ENCODE measurements at regions not wholly inside any gene's neighbourhood (a gene's known extent, or its start where the extent isn't known, plus 50 kb on each side); places are given as distances from the start of the nearest gene placed in this dataset.
"Not testable (repeated sequence)": the region's sequence is repeated elsewhere in the genome, so short reads cannot be mapped to it uniquely, and the experiment has no call there.

- in situ Hi-C loops (cut with MboI; ENCODE audit: low pct_unique_long_range_greater_than_20kb, low sequenced_read_pairs), result no loop called here
Measured at GRCh38 chr9:115553060-115553773, 435.3 kb upstream of the TNC start.

GRCh38 chr9:115556432-115556831 is 438.5 kb upstream of the TNC start:
- no peak for DNase-seq
- in situ Hi-C loops (cut with MboI; ENCODE audit: low pct_unique_long_range_greater_than_20kb, low sequenced_read_pairs), result no loop called here

More at GRCh38 chr9:115553060-115553773, 435.3 kb upstream of the TNC start:
- no peak for DNase-seq

DNA sequence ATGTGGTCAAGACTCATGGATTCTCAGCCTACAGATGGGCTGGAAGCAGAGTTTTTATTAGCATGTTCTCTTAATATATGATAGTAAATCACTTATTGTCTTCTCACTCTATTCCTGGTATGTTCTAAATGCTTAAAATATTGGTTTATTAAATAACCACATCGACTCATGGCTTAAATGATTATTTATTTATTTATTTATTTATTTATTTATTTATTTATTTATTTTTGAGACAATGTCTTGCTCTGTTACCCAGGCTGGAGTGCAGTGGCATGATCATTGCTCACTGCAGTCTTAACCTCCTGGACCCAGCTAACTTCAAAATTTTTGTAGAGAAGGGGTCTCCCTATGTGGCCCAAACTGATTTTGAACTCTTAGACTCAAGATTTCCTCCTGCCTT is 457.2 kb upstream of the TNC start:
- no peak for DNase-seq
- in situ Hi-C loops (cut with MboI; ENCODE audit: low pct_unique_long_range_greater_than_20kb, low sequenced_read_pairs), result no loop called here

DNA sequence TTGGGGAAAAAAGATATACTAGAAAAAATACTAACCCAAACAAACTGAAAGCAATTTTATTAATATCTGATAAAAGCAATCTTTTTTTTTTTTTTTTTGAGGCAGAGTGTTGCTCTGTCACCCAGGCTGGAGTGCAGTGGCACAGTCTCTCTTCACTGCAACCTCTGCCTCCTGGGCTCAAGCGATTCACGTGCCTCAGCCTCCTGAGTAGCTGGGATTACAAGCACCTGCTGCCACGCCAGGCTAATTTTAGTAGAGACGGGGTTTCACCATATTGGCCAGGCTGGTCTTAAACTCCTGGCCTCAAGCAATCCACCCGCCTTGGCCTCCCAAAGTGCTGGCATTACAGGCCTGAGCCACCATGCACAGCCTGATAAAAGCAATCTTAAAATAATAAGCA is 467.5 kb upstream of the TNC start:
- DNase-seq; in situ Hi-C loops (cut with MboI; ENCODE audit: low pct_unique_long_range_greater_than_20kb, low sequenced_read_pairs): not testable (repeated sequence)

DNA sequence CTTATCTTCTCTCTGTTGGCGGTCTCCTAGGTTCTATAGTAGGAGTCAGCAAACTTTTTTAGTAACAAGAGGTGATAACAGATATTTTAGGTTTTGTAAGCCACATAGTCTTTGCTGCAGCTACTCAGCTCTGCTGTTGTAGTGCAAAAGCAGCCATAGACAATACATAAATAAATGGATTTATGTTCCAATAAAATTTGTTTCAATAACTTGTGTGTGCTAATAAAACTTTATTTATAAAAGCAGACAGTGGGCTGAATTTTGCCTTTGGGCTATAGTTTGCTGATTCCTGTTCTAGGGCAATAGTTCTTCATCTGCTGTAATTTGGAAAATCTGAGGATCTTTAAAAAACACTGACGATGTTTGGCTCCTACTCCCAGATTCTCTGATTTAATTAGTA is 469.4 kb upstream of the TNC start:
- in situ Hi-C loops (cut with MboI; ENCODE audit: low pct_unique_long_range_greater_than_20kb, low sequenced_read_pairs), result no loop called here
- DNase-seq, result no peak

DNA sequence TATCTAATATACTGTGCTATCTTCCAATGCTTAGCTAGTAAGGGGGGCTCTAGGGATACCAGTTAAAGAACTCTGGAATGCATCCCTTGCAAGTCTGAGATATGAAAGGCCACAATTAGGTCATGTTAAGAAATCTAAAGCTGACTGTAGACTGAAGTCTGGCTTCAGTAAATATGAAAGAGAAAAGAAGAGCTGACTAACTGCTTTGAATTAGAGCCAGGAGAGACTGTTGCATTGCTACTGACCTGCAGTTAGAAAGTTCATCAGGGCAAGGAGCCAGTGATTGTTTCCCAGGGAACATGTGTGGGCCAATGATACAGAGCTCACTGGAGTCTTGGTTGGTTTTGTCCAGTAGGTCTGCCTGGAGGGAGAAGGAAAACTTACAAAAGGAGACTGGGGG is 472.1 kb upstream of the TNC start:
- no peak for DNase-seq
- in situ Hi-C loops (cut with MboI; ENCODE audit: low pct_unique_long_range_greater_than_20kb, low sequenced_read_pairs), result no loop called here

GRCh38 chr9:115591584-115591984 is 473.6 kb upstream of the TNC start:
- in situ Hi-C loops (cut with MboI; ENCODE audit: low pct_unique_long_range_greater_than_20kb, low sequenced_read_pairs), result no loop called here

GRCh38 chr9:115593587-115594091 is 475.7 kb upstream of the TNC start:
- DNase-seq, result peak; percentile 50

More at GRCh38 chr9:115591584-115591984, 473.6 kb upstream of the TNC start:
- peak; percentile 86 for DNase-seq

GRCh38 chr9:115594557-115594956 is 476.6 kb upstream of the TNC start:
- DNase-seq, result no peak
- in situ Hi-C loops (cut with MboI; ENCODE audit: low pct_unique_long_range_greater_than_20kb, low sequenced_read_pairs), result no loop called here

More at GRCh38 chr9:115593587-115594091, 475.7 kb upstream of the TNC start:
- in situ Hi-C loops (cut with MboI; ENCODE audit: low pct_unique_long_range_greater_than_20kb, low sequenced_read_pairs), result no loop called here

- in situ Hi-C loops (cut with MboI; ENCODE audit: low pct_unique_long_range_greater_than_20kb, low sequenced_read_pairs), result no loop called here
- DNase-seq, result no peak
Measured at GRCh38 chr9:115596021-115596745, 478.2 kb upstream of the TNC start.

DNA sequence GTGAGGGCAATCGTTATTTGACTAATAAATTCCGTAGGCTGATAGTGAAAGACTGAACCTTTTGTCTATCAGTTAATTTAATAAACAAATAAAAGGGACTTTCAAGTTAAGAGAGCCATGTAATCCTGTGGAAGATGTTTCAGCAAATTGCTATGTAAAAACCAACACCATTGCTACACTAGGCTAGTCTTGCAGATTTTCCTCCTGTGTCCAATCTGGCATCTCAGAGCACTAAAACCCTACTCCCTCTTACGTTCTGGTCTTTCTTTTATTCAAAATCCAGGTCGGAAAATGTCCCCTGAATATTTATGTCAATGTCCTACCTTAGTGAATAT is 478.8 kb upstream of the TNC start:
- DNase-seq, result no peak
- in situ Hi-C loops (cut with MboI; ENCODE audit: low pct_unique_long_range_greater_than_20kb, low sequenced_read_pairs), result no loop called here

GRCh38 chr9:115597330-115597895 is 479.5 kb upstream of the TNC start:
- DNase-seq, result no peak
- in situ Hi-C loops (cut with MboI; ENCODE audit: low pct_unique_long_range_greater_than_20kb, low sequenced_read_pairs), result no loop called here

DNA sequence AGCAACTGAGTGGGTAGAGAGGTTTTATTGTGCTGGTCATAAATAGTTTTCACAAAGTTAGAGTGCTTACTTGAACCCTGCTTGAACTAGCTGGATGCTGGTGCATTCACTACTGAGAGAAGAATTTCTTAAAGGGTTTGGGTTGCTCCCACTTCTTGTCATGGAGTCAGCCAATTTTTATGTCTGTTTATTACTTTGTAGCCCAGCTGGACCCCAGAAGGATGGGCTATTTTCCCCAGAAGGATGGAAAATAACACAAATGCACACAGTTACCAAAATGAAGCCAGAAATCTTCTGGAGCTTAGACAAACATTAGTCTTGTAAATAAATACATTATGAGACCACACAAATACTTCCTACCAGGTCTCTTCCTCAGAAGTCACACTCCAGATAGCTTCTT is 480.8 kb upstream of the TNC start:
- DNase-seq, result no peak
- in situ Hi-C loops (cut with MboI; ENCODE audit: low pct_unique_long_range_greater_than_20kb, low sequenced_read_pairs), result no loop called here

GRCh38 chr9:115599898-115600297 is 481.9 kb upstream of the TNC start:
- DNase-seq, result no peak
- in situ Hi-C loops (cut with MboI; ENCODE audit: low pct_unique_long_range_greater_than_20kb, low sequenced_read_pairs), result loop anchor here (25.0 kb wide), 1 partner anchor 962 kb away; no protein-coding TSS in a partner anchor

DNA sequence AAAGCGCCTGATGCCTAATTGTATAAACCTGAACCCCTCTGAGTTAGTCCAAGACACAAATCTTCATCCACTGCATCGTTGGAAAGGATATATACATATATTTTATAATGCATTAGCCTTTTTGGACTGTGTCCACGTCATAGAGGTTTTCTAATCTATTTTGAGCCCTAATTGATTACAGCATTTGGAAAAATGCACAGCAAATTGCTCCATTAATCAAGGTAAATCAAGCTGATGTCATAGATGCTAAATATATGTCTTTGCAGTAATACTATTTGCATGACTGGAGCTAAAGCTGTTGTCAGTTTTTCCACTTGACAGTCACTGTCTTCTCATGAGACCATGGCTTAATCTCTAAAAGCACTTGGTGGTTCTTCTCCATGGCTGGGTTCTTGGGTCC is 483.5 kb upstream of the TNC start:
- in situ Hi-C loops (cut with MboI; ENCODE audit: low pct_unique_long_range_greater_than_20kb, low sequenced_read_pairs), result loop anchor here (25.0 kb wide), 1 partner anchor 961 kb away; no protein-coding TSS in a partner anchor

DNA sequence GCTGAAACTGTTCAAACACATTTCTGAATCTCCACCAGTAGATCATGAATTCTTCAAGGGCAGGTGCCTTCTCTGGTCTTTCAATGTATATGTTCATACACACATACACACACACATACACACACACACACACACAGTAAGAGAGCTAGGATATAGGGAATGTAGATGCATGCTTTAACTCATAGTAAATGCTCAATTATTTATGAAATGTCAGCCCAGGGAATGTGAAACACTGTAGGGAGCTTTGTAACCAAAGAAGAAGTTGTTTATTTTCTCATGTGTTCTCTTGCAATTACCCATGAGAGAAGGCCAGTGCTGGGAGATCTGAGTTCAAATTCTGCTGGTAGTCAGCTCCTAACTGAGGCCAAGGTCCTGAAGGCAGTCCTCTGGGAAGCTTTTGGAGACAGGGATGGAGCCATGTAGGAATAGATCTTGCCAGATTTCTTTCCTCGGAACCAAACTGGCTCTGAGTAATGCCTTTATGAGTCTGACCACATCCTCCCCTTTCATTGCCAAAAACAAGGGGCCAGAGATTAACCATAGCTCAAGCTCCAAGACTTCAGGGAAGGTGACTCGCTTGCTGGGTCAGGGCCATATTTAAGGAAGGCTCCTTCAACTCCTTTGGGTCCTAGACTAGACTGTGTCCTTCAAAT is 487.0 kb upstream of the TNC start:
- in situ Hi-C loops (cut with MboI; ENCODE audit: low pct_unique_long_range_greater_than_20kb, low sequenced_read_pairs), result loop anchor here (25.0 kb wide), 1 partner anchor 957 kb away; no protein-coding TSS in a partner anchor
- DNase-seq, result no peak

More for the DNA sequence above, 483.5 kb upstream of the TNC start:
- DNase-seq, result no peak

GRCh38 chr9:115606838-115607237 is 488.9 kb upstream of the TNC start:
- no peak for DNase-seq
- in situ Hi-C loops (cut with MboI; ENCODE audit: low pct_unique_long_range_greater_than_20kb, low sequenced_read_pairs), result loop anchor here (25.0 kb wide), 1 partner anchor 955 kb away; no protein-coding TSS in a partner anchor

DNA sequence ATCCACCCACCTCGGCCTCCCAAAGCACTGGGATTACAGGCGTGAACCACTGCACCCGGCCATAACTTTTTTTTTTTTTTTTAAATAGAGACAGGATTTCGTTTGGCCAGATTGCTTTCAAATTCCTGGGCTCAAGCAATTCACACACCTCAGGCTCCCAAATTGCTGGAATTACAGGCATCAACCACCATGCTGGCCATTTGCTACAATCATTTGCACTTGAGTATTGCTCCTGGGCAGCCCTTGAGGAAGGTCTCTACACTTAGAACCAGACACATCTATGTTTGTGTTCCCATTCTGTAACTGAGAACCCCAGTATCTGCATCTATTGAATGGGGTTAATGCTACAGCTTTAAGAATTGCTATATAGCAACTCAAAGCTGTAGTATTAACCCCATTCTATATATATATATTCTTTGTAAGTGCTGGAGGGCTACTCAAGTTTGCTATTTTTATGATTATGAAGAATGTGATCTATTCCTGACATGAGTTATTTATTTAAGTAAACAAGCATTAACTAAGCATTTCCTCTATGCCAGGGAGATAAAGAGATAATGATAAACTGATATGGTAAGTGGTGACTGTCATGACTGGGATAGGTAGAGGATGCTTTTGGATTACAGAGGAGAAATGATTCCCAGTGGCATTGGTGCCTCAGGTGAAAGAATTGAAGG is 496.5 kb upstream of the TNC start:
- DNase-seq, result no peak
- in situ Hi-C loops (cut with MboI; ENCODE audit: low pct_unique_long_range_greater_than_20kb, low sequenced_read_pairs), result loop anchor here (25.0 kb wide), 1 partner anchor 948 kb away; no protein-coding TSS in a partner anchor

DNA sequence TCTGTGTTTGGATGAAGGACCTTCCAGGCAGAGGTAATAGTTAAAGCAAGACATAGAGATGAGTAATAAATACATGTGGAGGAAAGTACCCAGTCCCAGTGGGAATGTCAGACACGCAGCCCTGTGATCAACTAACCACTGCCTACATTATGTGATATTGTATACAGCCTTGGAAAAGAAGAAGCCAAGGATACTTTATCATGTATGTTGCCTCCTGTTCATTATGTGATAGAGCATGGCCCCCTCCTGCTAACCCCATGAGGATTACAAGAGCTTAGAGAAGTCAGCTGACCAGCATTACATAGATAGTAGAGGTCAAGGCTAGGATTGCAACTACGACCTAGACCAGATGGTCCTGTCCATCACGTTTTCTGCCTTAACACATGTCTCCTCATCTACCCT is 497.0 kb upstream of the TNC start:
- in situ Hi-C loops (cut with MboI; ENCODE audit: low pct_unique_long_range_greater_than_20kb, low sequenced_read_pairs), result loop anchor here (25.0 kb wide), 1 partner anchor 947 kb away; no protein-coding TSS in a partner anchor
- no peak for DNase-seq
